Panc1 (cell line): ENCODE measurements at regions not wholly inside any gene's neighbourhood (a gene's known extent, or its start where the extent isn't known, plus 50 kb on each side); places are given as distances from the start of the nearest gene placed in this dataset.

Source experiments
- ATAC-seq: fragments of 200-7000 bp; cut with Tn5 transposase; 2 replicates; pipeline ENCODE4 v1.9.1; 2020; ENCODE audit warnings: mild to moderate bottlenecking, moderate library complexity
- BruUV-seq: library from RNA; stranded (reverse); fragments of 400-500 nt; replicated peaks from 2 replicates; lab custom pipeline; 2021; lab: Mats Ljungman, UMichigan
- CTCF ChIA-PET: fragments of 300-600 bp; sonication (Branson Sonifier 250); formaldehyde crosslinking; loops from one replicate; lab custom pipeline; 2022; ENCODE audit warnings: antibody characterized with exemption; lab: Charles Lee
- POLR2A ChIA-PET: fragments of 300-600 bp; sonication (Branson Sonifier 250); formaldehyde crosslinking; loops from one replicate; lab custom pipeline; 2022; ENCODE audit warnings: antibody characterized with exemption; lab: Charles Lee
- DNase-seq: peaks from one replicate; pipeline ENCODE4 v3.0.0-alpha.2; 2010; ENCODE audit warnings: low read depth, low spot score
- H3K27ac ChIP-seq: 2 replicates; pipeline ENCODE4 v1.5.1; 2011; ENCODE audit warnings: mild to moderate bottlenecking, low read length, inconsistent platforms
- H3K27me3 ChIP-seq: fragments of 200-500 bp; sonication (Bioruptor generic); 2 replicates; pipeline ENCODE4 v1.6.0; 2014; ENCODE audit warnings: low read length, inconsistent platforms; ENCODE audit not compliant: control insufficient read depth, insufficient read depth
- H3K36me3 ChIP-seq: fragments of 200-500 bp; sonication (Bioruptor generic); 2 replicates; pipeline ENCODE4 v1.5.1; 2014; ENCODE audit warnings: inconsistent platforms, mild to moderate bottlenecking, low read length, moderate library complexity; ENCODE audit not compliant: control insufficient read depth, insufficient read depth
- H3K4me1 ChIP-seq: 2 replicates; pipeline ENCODE4 v1.5.1; 2011; ENCODE audit warnings: inconsistent platforms, mild to moderate bottlenecking, low read length, moderate library complexity; ENCODE audit not compliant: control insufficient read depth, insufficient read depth
- H3K4me3 ChIP-seq, 2 experiments: 2 replicates each; pipeline ENCODE4 v1.5.1; 2011 to 2012; ENCODE audit warnings: low read depth in 2 of 2, low read length in 2 of 2, mild to moderate bottlenecking in 2 of 2, inconsistent platforms in 1 of 2, moderate library complexity in 1 of 2
- H3K9me3 ChIP-seq: fragments of 200-500 bp; sonication (Bioruptor generic); 2 replicates; pipeline ENCODE4 v1.5.1; 2014; ENCODE audit warnings: low read depth, mild to moderate bottlenecking, inconsistent platforms, low read length, moderate library complexity; ENCODE audit not compliant: control insufficient read depth, insufficient read depth
- POLR2AphosphoS5 ChIP-seq: IDR thresholded peaks from 2 replicates; pipeline ENCODE4 v1.6.1; 2012; ENCODE audit warnings: mild to moderate bottlenecking, low read depth, low read length, moderate library complexity
- SIN3A ChIP-seq: IDR thresholded peaks from 2 replicates; pipeline ENCODE4 v1.6.1; 2012; ENCODE audit warnings: low read depth, mild to moderate bottlenecking, low read length, moderate library complexity, borderline replicate concordance; ENCODE audit not compliant: insufficient read depth
- TCF7L2 ChIP-seq: IDR thresholded peaks from 2 replicates; pipeline ENCODE4 v1.6.1; 2011; ENCODE audit warnings: mild to moderate bottlenecking, low read depth, low read length, inconsistent platforms
- in situ Hi-C: cut with HindIII; loops from 2 replicates; pipeline ENCODE4 v1.10.0; 2016; ENCODE audit warnings: low sequenced_read_pairs, low pct_unique_long_range_greater_than_20kb
- intact Hi-C: fragments of 100-400 bp; cut with micrococcal nuclease; formaldehyde crosslinking; loops from one replicate; pipeline ENCODE4 v1.10.0; 2022; ENCODE audit not compliant: unreplicated experiment
- TF ChIP-seq, protein P1 (sequence below), 2 experiments: IDR thresholded peaks; 2 replicates each; pipeline ENCODE4 v1.6.1; 2011 to 2012; ENCODE audit warnings: low read depth in 2 of 2, control low read depth in 1 of 2, low read length in 1 of 2, mild to moderate bottlenecking in 1 of 2, moderate library complexity in 1 of 2; ENCODE audit not compliant: insufficient read depth in 1 of 2
- TF ChIP-seq, protein P2 (sequence below): fragments of 450-650 bp; IDR thresholded peaks from 2 replicates; pipeline ENCODE4 v1.5.1; 2017; ENCODE audit warnings: mild to moderate bottlenecking

DNA sequence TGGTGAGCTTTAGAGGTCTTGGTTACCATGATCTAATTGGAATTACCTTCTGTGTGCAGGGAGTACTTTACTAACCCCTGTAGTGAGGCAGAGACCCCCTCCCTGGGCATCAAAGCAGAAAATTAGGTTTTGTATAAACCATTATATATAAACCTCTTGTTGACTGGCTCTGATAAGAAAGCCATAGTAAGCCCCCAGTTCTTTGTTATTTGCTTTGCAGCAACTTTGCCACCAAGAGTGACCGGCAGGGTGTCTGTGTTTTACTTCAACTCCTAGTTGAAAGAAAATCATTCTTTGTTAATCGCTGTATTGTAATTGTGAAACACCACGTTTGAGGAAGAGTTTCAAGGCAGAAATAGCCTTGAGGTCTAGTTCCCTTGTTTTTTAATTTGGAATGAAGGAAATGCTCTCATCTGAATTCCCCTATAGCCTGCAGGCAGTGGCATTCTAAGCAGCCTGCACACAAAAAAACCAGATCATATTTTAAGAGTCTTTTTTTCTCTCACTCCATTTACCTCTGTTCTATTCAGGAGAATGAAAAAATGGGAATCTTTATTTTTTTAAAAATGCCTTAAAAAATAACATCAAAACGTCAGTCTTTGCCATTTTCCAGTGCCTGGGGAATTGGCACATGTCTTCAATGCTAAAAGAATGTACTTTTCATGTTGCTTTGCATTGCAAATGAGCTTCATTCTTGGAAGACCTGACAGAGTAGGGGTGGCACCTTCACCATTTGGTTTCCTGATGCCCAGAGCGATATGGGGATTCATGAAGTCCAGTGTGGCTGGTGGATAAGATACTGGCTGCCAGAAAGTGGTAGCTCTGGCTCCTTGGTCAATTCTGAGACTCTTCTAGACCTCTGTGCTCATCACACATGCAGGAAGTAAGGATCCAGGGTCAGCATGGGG, 338.1 kb downstream of the SLC4A3 start:
- DNase-seq (no peak), ATAC-seq (no peak)
- Histone ChIP-seq H3K36me3 (no peaks in the 10 kb centered on the region), H3K27ac (no peak overlapping the region), H3K4me3 (no peak overlapping the region), H3K9me3 (no peaks in the 10 kb centered on the region), H3K27me3 (no peaks in the 10 kb centered on the region), H3K4me1 (no peaks in the 10 kb centered on the region)
- ChIA-PET POLR2A (no interaction called here), CTCF (no interaction called here)
- TF ChIP-seq, protein P1, sequence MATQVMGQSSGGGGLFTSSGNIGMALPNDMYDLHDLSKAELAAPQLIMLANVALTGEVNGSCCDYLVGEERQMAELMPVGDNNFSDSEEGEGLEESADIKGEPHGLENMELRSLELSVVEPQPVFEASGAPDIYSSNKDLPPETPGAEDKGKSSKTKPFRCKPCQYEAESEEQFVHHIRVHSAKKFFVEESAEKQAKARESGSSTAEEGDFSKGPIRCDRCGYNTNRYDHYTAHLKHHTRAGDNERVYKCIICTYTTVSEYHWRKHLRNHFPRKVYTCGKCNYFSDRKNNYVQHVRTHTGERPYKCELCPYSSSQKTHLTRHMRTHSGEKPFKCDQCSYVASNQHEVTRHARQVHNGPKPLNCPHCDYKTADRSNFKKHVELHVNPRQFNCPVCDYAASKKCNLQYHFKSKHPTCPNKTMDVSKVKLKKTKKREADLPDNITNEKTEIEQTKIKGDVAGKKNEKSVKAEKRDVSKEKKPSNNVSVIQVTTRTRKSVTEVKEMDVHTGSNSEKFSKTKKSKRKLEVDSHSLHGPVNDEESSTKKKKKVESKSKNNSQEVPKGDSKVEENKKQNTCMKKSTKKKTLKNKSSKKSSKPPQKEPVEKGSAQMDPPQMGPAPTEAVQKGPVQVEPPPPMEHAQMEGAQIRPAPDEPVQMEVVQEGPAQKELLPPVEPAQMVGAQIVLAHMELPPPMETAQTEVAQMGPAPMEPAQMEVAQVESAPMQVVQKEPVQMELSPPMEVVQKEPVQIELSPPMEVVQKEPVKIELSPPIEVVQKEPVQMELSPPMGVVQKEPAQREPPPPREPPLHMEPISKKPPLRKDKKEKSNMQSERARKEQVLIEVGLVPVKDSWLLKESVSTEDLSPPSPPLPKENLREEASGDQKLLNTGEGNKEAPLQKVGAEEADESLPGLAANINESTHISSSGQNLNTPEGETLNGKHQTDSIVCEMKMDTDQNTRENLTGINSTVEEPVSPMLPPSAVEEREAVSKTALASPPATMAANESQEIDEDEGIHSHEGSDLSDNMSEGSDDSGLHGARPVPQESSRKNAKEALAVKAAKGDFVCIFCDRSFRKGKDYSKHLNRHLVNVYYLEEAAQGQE (IDR thresholded peaks at IDR 0.05; ENCODE audit: insufficient read depth in 1 of 2, low read depth in 2 of 2, low read length in 1 of 2), result no peak
- TF ChIP-seq, protein P2, sequence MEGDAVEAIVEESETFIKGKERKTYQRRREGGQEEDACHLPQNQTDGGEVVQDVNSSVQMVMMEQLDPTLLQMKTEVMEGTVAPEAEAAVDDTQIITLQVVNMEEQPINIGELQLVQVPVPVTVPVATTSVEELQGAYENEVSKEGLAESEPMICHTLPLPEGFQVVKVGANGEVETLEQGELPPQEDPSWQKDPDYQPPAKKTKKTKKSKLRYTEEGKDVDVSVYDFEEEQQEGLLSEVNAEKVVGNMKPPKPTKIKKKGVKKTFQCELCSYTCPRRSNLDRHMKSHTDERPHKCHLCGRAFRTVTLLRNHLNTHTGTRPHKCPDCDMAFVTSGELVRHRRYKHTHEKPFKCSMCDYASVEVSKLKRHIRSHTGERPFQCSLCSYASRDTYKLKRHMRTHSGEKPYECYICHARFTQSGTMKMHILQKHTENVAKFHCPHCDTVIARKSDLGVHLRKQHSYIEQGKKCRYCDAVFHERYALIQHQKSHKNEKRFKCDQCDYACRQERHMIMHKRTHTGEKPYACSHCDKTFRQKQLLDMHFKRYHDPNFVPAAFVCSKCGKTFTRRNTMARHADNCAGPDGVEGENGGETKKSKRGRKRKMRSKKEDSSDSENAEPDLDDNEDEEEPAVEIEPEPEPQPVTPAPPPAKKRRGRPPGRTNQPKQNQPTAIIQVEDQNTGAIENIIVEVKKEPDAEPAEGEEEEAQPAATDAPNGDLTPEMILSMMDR, result no peak
- TF ChIP-seq POLR2AphosphoS5, result no peak
- no peak for TF ChIP-seq TCF7L2
- no peak for TF ChIP-seq SIN3A
- intact Hi-C loops, result no loop called here
- in situ Hi-C loops, result no loop called here
- BruUV-seq, result no TSS peak

DNA sequence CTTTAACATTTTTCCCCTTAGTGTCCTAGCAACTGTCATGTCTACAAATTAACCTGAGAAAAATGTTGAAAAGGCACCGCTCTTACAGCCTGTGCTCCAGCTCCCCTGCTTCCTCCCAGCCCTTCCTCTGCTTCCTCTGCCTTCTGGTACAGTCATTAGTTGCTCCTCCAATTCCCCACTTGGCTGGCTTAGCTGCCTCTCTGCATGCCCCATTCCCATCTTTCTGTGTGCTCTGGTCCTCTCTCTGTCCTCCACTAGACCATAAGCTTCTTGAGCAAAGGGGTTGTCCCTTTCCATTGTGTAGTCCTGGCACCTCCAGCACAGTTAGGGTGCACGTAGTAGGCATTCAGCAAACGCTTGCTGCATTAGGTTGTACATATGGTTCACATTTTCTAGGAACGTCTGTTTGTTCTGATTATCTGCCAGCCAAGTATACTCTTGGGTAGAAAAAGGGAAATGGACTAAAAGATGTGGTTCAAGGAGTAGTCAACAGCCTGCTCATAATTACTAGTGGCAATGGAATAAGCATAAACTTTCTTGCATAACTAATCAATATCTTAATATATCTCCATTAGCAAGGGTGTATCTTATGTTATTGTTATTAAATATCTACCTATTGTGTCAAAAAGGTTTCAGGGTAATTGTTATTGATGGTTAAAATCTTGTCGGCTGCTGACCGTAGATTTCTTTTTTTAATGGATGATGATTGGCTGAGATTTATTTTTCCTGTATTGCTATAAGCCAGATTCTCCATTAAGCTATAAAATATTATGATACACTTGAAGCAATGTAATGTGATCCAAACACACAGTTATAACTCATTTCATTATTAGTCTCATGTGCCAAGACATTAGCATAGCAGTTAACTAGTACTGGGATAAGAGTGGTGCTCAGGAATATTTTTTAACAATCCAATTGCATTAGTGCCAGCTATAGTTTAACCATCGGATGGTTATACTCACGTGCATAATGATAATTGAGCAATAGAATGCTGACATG, 340.1 kb downstream of the SLC4A3 start:
- BruUV-seq, result no TSS peak
- in situ Hi-C loops, result no loop called here
- H3K27me3 ChIP-seq, result no peaks in the 10 kb centered on the region
- H3K27ac ChIP-seq, result no peak overlapping the region
- ATAC-seq (no peak), DNase-seq (no peak)
- intact Hi-C loops, result no loop called here
- H3K4me3 ChIP-seq, result no peak overlapping the region
- H3K36me3 ChIP-seq, result no peaks in the 10 kb centered on the region
- ChIA-PET CTCF (no interaction called here), POLR2A (no interaction called here)
- no peaks in the 10 kb centered on the region for H3K9me3 ChIP-seq
- no peaks in the 10 kb centered on the region for H3K4me1 ChIP-seq
- TF ChIP-seq TCF7L2 (no peak), POLR2AphosphoS5 (no peak), SIN3A (no peak)
- TF ChIP-seq, protein P1 (IDR thresholded peaks at IDR 0.05; ENCODE audit: insufficient read depth in 1 of 2, low read depth in 2 of 2, low read length in 1 of 2), result no peak
- TF ChIP-seq, protein P2, result no peak
